RWPE1 (cell line): ENCODE measurements at regions not wholly inside any gene's neighbourhood (a gene's known extent, or its start where the extent isn't known, plus 50 kb on each side); places are given as distances from the start of the nearest gene placed in this dataset.

Experiments used
- CTCF ChIA-PET: fragments of 350-600 bp; sonication (Branson Sonifier 250); formaldehyde crosslinking; extraction: SDS; loops from one replicate; lab custom pipeline; 2021; lab: Yijun Ruan, JAX
- POLR2A ChIA-PET: fragments of 400-600 bp; formaldehyde crosslinking; extraction: SDS; loops from one replicate; lab custom pipeline; 2020; ENCODE audit warnings: antibody characterized with exemption; ENCODE audit not compliant: low non-redundant PET; lab: Yijun Ruan, JAX
- DNase-seq: peaks from one replicate; pipeline ENCODE4 v3.0.0; 2012; ENCODE audit warnings: low spot score
- H3K27ac ChIP-seq: fragments of 450-650 bp; 2 replicates; pipeline ENCODE4 v1.5.1; 2017
- TF ChIP-seq, protein P1 (sequence below): fragments of 450-650 bp; conservative IDR thresholded peaks from 2 replicates; pipeline ENCODE4 v1.5.1; 2017; ENCODE audit warnings: low read depth, mild to moderate bottlenecking

DNA sequence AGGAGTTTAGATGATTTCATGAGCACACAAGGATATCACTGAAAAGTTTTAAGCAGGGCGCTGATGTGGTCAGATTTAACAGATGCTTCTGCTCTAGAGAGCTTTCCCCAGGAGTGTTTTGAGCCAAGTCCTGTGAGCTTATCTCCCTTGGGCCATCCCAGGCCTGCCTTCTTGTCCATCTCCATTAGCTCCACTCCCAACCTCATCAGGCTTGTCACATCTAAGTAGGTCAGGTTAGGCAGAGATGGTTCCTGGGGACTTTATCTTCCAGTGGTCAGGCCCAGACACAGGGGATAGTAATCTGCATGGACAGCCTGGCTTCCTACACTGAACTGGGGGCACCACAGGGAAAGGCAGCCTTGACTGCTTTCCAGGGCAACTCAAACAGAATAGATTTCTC, 145.4 kb upstream of the SRRM4 start:
- POLR2A ChIA-PET = no interaction called here
- CTCF ChIA-PET = no interaction called here
- no peak overlapping the region for H3K27ac ChIP-seq
- no peak for DNase-seq
- TF ChIP-seq, protein P1, sequence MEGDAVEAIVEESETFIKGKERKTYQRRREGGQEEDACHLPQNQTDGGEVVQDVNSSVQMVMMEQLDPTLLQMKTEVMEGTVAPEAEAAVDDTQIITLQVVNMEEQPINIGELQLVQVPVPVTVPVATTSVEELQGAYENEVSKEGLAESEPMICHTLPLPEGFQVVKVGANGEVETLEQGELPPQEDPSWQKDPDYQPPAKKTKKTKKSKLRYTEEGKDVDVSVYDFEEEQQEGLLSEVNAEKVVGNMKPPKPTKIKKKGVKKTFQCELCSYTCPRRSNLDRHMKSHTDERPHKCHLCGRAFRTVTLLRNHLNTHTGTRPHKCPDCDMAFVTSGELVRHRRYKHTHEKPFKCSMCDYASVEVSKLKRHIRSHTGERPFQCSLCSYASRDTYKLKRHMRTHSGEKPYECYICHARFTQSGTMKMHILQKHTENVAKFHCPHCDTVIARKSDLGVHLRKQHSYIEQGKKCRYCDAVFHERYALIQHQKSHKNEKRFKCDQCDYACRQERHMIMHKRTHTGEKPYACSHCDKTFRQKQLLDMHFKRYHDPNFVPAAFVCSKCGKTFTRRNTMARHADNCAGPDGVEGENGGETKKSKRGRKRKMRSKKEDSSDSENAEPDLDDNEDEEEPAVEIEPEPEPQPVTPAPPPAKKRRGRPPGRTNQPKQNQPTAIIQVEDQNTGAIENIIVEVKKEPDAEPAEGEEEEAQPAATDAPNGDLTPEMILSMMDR = no peak

- TF ChIP-seq, protein P1 = no peak
- POLR2A ChIA-PET = no interaction called here
- CTCF ChIA-PET = no interaction called here
- no peak overlapping the region for H3K27ac ChIP-seq
- DNase-seq = no peak
These were observed 140.9 kb upstream of the SRRM4 start for GRCh38 chr12:118840399-118840798.

DNA sequence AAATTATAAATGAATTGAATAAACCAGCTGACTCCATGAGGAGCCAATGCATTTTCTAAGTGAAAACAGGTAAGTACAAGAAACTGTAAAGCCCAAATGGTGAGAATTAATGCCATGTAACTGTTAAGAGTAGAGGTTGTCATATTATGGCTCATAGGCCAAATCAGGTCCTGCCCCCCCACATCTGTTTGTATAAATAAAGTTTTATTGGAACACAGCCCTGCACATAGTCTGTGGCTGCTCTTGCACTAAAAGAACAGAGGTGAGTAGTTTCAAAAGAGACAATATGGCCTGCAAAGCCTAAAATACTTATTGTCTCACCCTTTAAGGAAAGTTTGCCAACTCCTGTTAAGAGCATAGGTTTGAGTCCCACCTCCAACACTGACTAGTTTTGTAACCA, 140.5 kb upstream of the SRRM4 start:
- CTCF ChIA-PET = no interaction called here
- H3K27ac ChIP-seq = no peak overlapping the region
- TF ChIP-seq, protein P1 = no peak
- DNase-seq = no peak
- POLR2A ChIA-PET = no interaction called here

- no peak overlapping the region for H3K27ac ChIP-seq
- CTCF ChIA-PET = no interaction called here
- no peak for DNase-seq
- TF ChIP-seq, protein P1 = no peak
- POLR2A ChIA-PET = no interaction called here
These were observed 139.8 kb upstream of the SRRM4 start for GRCh38 chr12:118841588-118841987.

DNA sequence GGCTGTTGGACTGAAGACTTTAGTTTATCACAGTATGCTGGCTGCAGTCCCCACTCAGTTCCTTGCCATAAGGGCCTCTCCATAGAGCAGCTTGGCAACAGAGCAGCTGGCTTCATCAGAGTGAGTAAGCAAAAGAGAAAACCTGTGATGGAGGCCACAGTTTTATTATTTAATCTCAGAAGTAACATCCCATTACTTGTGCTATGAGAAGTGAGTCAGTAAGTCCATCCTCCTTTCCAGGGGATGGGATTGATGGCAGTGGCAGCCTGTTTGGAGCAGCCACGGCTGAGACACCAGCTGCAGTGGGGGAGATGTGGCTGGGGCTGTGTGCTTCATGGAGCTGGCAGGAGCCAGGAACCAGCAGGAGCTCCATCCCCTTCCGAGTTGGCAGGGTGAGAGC, 138.5 kb upstream of the SRRM4 start:
- CTCF ChIA-PET = no interaction called here
- POLR2A ChIA-PET = no interaction called here
- TF ChIP-seq, protein P1 = no peak
- no peak overlapping the region for H3K27ac ChIP-seq
- DNase-seq = no peak

DNA sequence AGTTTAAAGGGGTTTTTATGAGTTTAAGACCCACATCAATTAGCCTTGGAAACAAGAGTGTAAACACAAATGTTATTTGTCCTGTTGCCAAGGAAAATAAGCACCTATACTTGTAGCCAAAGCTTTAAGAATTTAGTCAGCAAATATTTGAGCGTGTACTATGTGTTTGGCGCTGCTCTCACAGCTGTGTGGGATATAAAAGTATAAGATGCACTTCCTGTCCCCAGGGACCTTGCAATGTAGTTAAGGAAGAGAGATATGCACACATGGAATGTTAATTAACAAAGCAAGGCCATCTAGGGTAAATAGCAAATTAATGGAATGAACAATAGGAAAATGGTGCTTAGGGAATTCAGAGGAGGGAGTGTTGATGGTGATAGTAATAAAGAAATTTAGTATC, 134.9 kb upstream of the SRRM4 start:
- POLR2A ChIA-PET = no interaction called here
- TF ChIP-seq, protein P1 = no peak
- H3K27ac ChIP-seq = no peak overlapping the region
- no peak for DNase-seq
- CTCF ChIA-PET = no interaction called here
